WTC11 (cell line): ENCODE measurements at regions not wholly inside any gene's neighbourhood (a gene's known extent, or its start where the extent isn't known, plus 50 kb on each side); places are given as distances from the start of the nearest gene placed in this dataset.

Experiments
- AFF4 ChIP-seq: sonication (generic); formaldehyde crosslinking; IDR thresholded peaks from 2 replicates; pipeline ENCODE4 v1.8.1; 2023; ENCODE audit warnings: mild to moderate bottlenecking, missing genetic modification reagents, borderline replicate concordance
- CBFB ChIP-seq: sonication (generic); formaldehyde crosslinking; IDR thresholded peaks from 2 replicates; pipeline ENCODE4 v1.8.1; 2022; ENCODE audit warnings: mild to moderate bottlenecking, low read depth, missing genetic modification reagents
- CREB1 ChIP-seq: sonication (generic); formaldehyde crosslinking; IDR thresholded peaks from 2 replicates; pipeline ENCODE4 v1.8.0; 2023; ENCODE audit warnings: mild to moderate bottlenecking, missing genetic modification reagents
- CTCF ChIP-seq: fragments of 200-600 bp; IDR thresholded peaks from 2 replicates; pipeline ENCODE4 v1.8.0; 2022; ENCODE audit warnings: antibody characterized with exemption
- MAX ChIP-seq: sonication (generic); formaldehyde crosslinking; IDR thresholded peaks from 2 replicates; pipeline ENCODE4 v1.8.0; 2022; ENCODE audit warnings: mild to moderate bottlenecking, missing genetic modification reagents
- RELA ChIP-seq: sonication (generic); formaldehyde crosslinking; IDR thresholded peaks from 2 replicates; pipeline ENCODE4 v1.8.1; 2022; ENCODE audit warnings: missing genetic modification reagents, mild to moderate bottlenecking, borderline replicate concordance
- USF2 ChIP-seq: sonication (generic); formaldehyde crosslinking; IDR thresholded peaks from 2 replicates; pipeline ENCODE4 v1.8.1; 2023; ENCODE audit warnings: mild to moderate bottlenecking, missing genetic modification reagents, moderate library complexity
- ZNF232 ChIP-seq: sonication (generic); formaldehyde crosslinking; IDR thresholded peaks from 2 replicates; pipeline ENCODE4 v1.8.0; 2022; ENCODE audit warnings: mild to moderate bottlenecking, missing genetic modification reagents

GRCh38 chr11:70779433-70780245 lies 381.3 kb downstream of the CTTN start:
- TF ChIP-seq RELA (CRISPR knock-in tag) = no peak
- TF ChIP-seq MAX (CRISPR knock-in tag) = no peak
- no peak for TF ChIP-seq CTCF
- no peak for TF ChIP-seq USF2 (CRISPR knock-in tag)
- TF ChIP-seq AFF4 (CRISPR knock-in tag) = no peak
- TF ChIP-seq CBFB = no peak
- no peak for TF ChIP-seq ZNF232 (CRISPR knock-in tag)
- no peak for TF ChIP-seq CREB1 (CRISPR knock-in tag)
